ENCODE measurements at regions not wholly inside any gene's neighbourhood (a gene's known extent, or its start where the extent isn't known, plus 50 kb on each side); places are given as distances from the start of the nearest gene placed in this dataset.
"Not testable (repeated sequence)": the region's sequence is repeated elsewhere in the genome, so short reads cannot be mapped to it uniquely, and the experiment has no call there.

- DNase-seq (ENCODE audit: low read depth) = no peak
These were observed 114.3 kb upstream of the PCSK5 start for GRCh38 chr9:75775966-75776691.

- DNase-seq (ENCODE audit: low read depth) = no peak
These were observed 110.3 kb upstream of the PCSK5 start for GRCh38 chr9:75780185-75780584.

GRCh38 chr9:75788006-75788634, 102.4 kb upstream of the PCSK5 start:
- DNase-seq (ENCODE audit: low read depth) = no peak

GRCh38 chr9:75797085-75797580, 93.3 kb upstream of the PCSK5 start:
- no peak for DNase-seq (ENCODE audit: low read depth)

- DNase-seq (ENCODE audit: low read depth) = no peak
These were observed 92.0 kb upstream of the PCSK5 start for GRCh38 chr9:75798505-75798904.

- peak; percentile 36 for DNase-seq (ENCODE audit: low read depth)
These were observed 87.3 kb upstream of the PCSK5 start for GRCh38 chr9:75803130-75803529.

- DNase-seq (ENCODE audit: low read depth) = no peak
These were observed 80.4 kb upstream of the PCSK5 start for GRCh38 chr9:75810063-75810462.

GRCh38 chr9:75811692-75812091, 78.8 kb upstream of the PCSK5 start:
- DNase-seq (ENCODE audit: low read depth) = no peak

GRCh38 chr9:75812141-75812540, 78.3 kb upstream of the PCSK5 start:
- DNase-seq (ENCODE audit: low read depth) = no peak

GRCh38 chr9:75814667-75815066, 75.8 kb upstream of the PCSK5 start:
- DNase-seq (ENCODE audit: low read depth) = peak; percentile 11

- not testable (repeated sequence) for DNase-seq (ENCODE audit: low read depth)
These were observed 69.9 kb upstream of the PCSK5 start for GRCh38 chr9:75820471-75821115.

GRCh38 chr9:75823151-75823550, 67.3 kb upstream of the PCSK5 start:
- DNase-seq (ENCODE audit: low read depth) = no peak

GRCh38 chr9:75824816-75825568, 65.5 kb upstream of the PCSK5 start:
- no peak for DNase-seq (ENCODE audit: low read depth)

- DNase-seq (ENCODE audit: low read depth) = no peak
These were observed 64.2 kb upstream of the PCSK5 start for GRCh38 chr9:75826314-75826713.

- no peak for DNase-seq (ENCODE audit: low read depth)
These were observed 60.2 kb upstream of the PCSK5 start for GRCh38 chr9:75830303-75830702.

- DNase-seq (ENCODE audit: low read depth) = no peak
These were observed 56.7 kb upstream of the PCSK5 start for GRCh38 chr9:75833778-75834177.

GRCh38 chr9:75834878-75835277, 55.6 kb upstream of the PCSK5 start:
- no peak for DNase-seq (ENCODE audit: low read depth)

Measured in HS-27A (cell line).